ENCODE measurements at regions not wholly inside any gene's neighbourhood (a gene's known extent, or its start where the extent isn't known, plus 50 kb on each side); places are given as distances from the start of the nearest gene placed in this dataset.

GRCh38 chr6:14757418-14757817 is 488.5 kb upstream of the JARID2 start:
- TF ChIP-seq CTCF (IDR thresholded peaks at IDR 0.05): no peak
- no peak for TF ChIP-seq POLR2AphosphoS5 (IDR thresholded peaks at IDR 0.05; ENCODE audit: insufficient read depth in 1 of 2, low read depth in 1 of 2)
- TF ChIP-seq POLR2A (IDR thresholded peaks at IDR 0.05): no peak
